GM12875 (cell line): ENCODE measurements at regions not wholly inside any gene's neighbourhood (a gene's known extent, or its start where the extent isn't known, plus 50 kb on each side); places are given as distances from the start of the nearest gene placed in this dataset.

Experiments used
- H3K4me3 ChIP-seq: one replicate; pipeline ENCODE4 v1.5.1; 2011; ENCODE audit warnings: low read depth, low read length, control low read depth
- CTCF ChIP-seq: IDR thresholded peaks from 2 replicates; pipeline ENCODE4 v1.5.1; 2011; ENCODE audit warnings: low read depth, mild to moderate bottlenecking, control low read depth, inconsistent platforms, low read length, moderate library complexity, borderline replicate concordance; ENCODE audit not compliant: insufficient read depth

GRCh38 chr17:77822302-77823030, 136.0 kb upstream of the TNRC6C start:
- no peak overlapping the region for H3K4me3 ChIP-seq
- TF ChIP-seq CTCF = no peak

GRCh38 chr17:77824102-77824779, 134.3 kb upstream of the TNRC6C start:
- no peak for TF ChIP-seq CTCF
- no peak overlapping the region for H3K4me3 ChIP-seq

- H3K4me3 ChIP-seq = no peak overlapping the region
- no peak for TF ChIP-seq CTCF
Measured at GRCh38 chr17:77824780-77825280, 133.7 kb upstream of the TNRC6C start.

- no peak for TF ChIP-seq CTCF
- no peak overlapping the region for H3K4me3 ChIP-seq
Measured at GRCh38 chr17:77825621-77826020, 132.9 kb upstream of the TNRC6C start.

GRCh38 chr17:77826132-77826873, 132.2 kb upstream of the TNRC6C start:
- no peak overlapping the region for H3K4me3 ChIP-seq
- TF ChIP-seq CTCF = no peak

- no peak for TF ChIP-seq CTCF
- H3K4me3 ChIP-seq = no peak overlapping the region
Measured at GRCh38 chr17:77827039-77827438, 131.5 kb upstream of the TNRC6C start.

GRCh38 chr17:77827511-77827910, 131.0 kb upstream of the TNRC6C start:
- no peak overlapping the region for H3K4me3 ChIP-seq
- TF ChIP-seq CTCF = no peak
